Liver (tissue), 8 donors: ENCODE measurements at regions not wholly inside any gene's neighbourhood (a gene's known extent, or its start where the extent isn't known, plus 50 kb on each side); places are given as distances from the start of the nearest gene placed in this dataset.

Experiments
- DNase-seq: peaks from one replicate; pipeline ENCODE4 v3.0.0-alpha.2; 2017; ENCODE audit warnings: low spot score
- H3K27ac ChIP-seq, 2 donors: one replicate each; pipeline ENCODE4 v1.7.0; 2013; ENCODE audit warnings: inconsistent platforms in 2 of 2, low read length in 2 of 2, control low read depth in 1 of 2, low read depth in 1 of 2, mild to moderate bottlenecking in 1 of 2
- H3K27me3 ChIP-seq, 4 donors: one replicate each; pipeline versions ENCODE4 v1.6.1 to v1.7.0; 2013; ENCODE audit warnings: low read length in 3 of 4, inconsistent platforms in 1 of 4, mild to moderate bottlenecking in 1 of 4, moderate library complexity in 1 of 4; ENCODE audit not compliant: control insufficient read depth in 4 of 4, insufficient read depth in 4 of 4
- H3K36me3 ChIP-seq, 4 donors: one replicate each; pipeline versions ENCODE4 v1.6.1 to v1.7.0; 2013; ENCODE audit warnings: low read length in 3 of 4, mild to moderate bottlenecking in 3 of 4, low read depth in 1 of 4, moderate library complexity in 1 of 4; ENCODE audit not compliant: control insufficient read depth in 4 of 4, insufficient read depth in 3 of 4
- H3K4me1 ChIP-seq, 4 donors: one replicate each; pipeline versions ENCODE4 v1.6.1 to v1.7.0; 2013; ENCODE audit warnings: low read length in 3 of 4, mild to moderate bottlenecking in 3 of 4, moderate library complexity in 1 of 4; ENCODE audit not compliant: control insufficient read depth in 4 of 4, insufficient read depth in 4 of 4
- H3K4me3 ChIP-seq, 3 donors: one replicate each; pipeline versions ENCODE4 v1.6.1 to v1.7.0; 2013; ENCODE audit warnings: low read length in 3 of 3, control low read depth in 1 of 3, low read depth in 1 of 3, mild to moderate bottlenecking in 1 of 3
- H3K9ac ChIP-seq, 2 donors: one replicate each; pipeline ENCODE4 v1.7.0; 2013; ENCODE audit warnings: low read length in 2 of 2, mild to moderate bottlenecking in 2 of 2, moderate library complexity in 2 of 2, control low read depth in 1 of 2, low read depth in 1 of 2
- H3K9me3 ChIP-seq, 4 donors: one replicate each; pipeline versions ENCODE4 v1.6.1 to v1.7.0; 2013; ENCODE audit warnings: low read length in 3 of 4; ENCODE audit not compliant: control insufficient read depth in 4 of 4
- ATF3 ChIP-seq: IDR thresholded peaks from 2 replicates; pipeline ENCODE4 v1.6.1; 2016; ENCODE audit warnings: antibody characterized with exemption
- EGR1 ChIP-seq, 2 donors: IDR thresholded peaks; 2 replicates each; pipeline ENCODE4 v1.6.1; 2016 to 2018; ENCODE audit warnings: antibody characterized with exemption in 2 of 2, low read depth in 2 of 2
- FOXA1 ChIP-seq: IDR thresholded peaks from 2 replicates; pipeline ENCODE4 v1.6.1; 2016; ENCODE audit warnings: antibody characterized with exemption
- FOXA2 ChIP-seq: IDR thresholded peaks from 2 replicates; pipeline ENCODE4 v1.6.1; 2016; ENCODE audit warnings: antibody characterized with exemption
- GABPA ChIP-seq, 2 donors: IDR thresholded peaks in 1 of 2; conservative IDR thresholded peaks in 1 of 2; 2 replicates each; pipeline ENCODE4 v1.6.1; 2016; ENCODE audit warnings: antibody characterized with exemption in 2 of 2, mild to moderate bottlenecking in 1 of 2, moderate library complexity in 1 of 2
- JUND ChIP-seq, 2 donors: IDR thresholded peaks; 2 replicates each; pipeline ENCODE4 v1.6.1; 2016; ENCODE audit warnings: antibody characterized with exemption in 2 of 2
- MAX ChIP-seq: IDR thresholded peaks from 2 replicates; pipeline ENCODE4 v1.6.1; 2016; ENCODE audit warnings: antibody characterized with exemption
- NR2F2 ChIP-seq: IDR thresholded peaks from 2 replicates; pipeline ENCODE4 v1.6.1; 2016; ENCODE audit warnings: antibody characterized with exemption
- RAD21 ChIP-seq, 2 donors: IDR thresholded peaks; 2 replicates each; pipeline ENCODE4 v1.6.1; 2016; ENCODE audit warnings: antibody characterized with exemption in 2 of 2, mild to moderate bottlenecking in 2 of 2
- RXRA ChIP-seq, 2 donors: IDR thresholded peaks; 2 replicates each; pipeline ENCODE4 v1.6.1; 2017 to 2018; ENCODE audit warnings: antibody characterized with exemption in 2 of 2, mild to moderate bottlenecking in 1 of 2
- SP1 ChIP-seq: IDR thresholded peaks from 2 replicates; pipeline ENCODE4 v1.6.1; 2018; ENCODE audit warnings: antibody characterized with exemption, mild to moderate bottlenecking
- TAF1 ChIP-seq: conservative IDR thresholded peaks from 2 replicates; pipeline ENCODE4 v1.6.1; 2016; ENCODE audit warnings: antibody characterized with exemption, mild to moderate bottlenecking
- YY1 ChIP-seq: IDR thresholded peaks from 2 replicates; pipeline ENCODE4 v1.6.1; 2016; ENCODE audit warnings: antibody characterized with exemption, mild to moderate bottlenecking
- ZBTB33 ChIP-seq: IDR thresholded peaks from 2 replicates; pipeline ENCODE4 v1.6.1; 2016; ENCODE audit warnings: antibody characterized with exemption
- WGBS: extraction: QIAGEN DNeasy Blood & Tissue Kit; methylation state at CpG from one replicate; pipeline ENCODE4 v1.1.7; 2013; 5-methylcytosine and 5-hydroxymethylcytosine counted together
- TF ChIP-seq, protein P1 (sequence below): fragments of 150-350 bp; IDR thresholded peaks from 2 replicates; pipeline ENCODE4 v1.5.1; 2017; ENCODE audit warnings: improper control_type of control experiment, low read depth, low read length; ENCODE audit not compliant: missing input control
- TF ChIP-seq, protein P2 (sequence below): IDR thresholded peaks from 2 replicates; pipeline ENCODE4 v1.6.1; 2016; ENCODE audit warnings: antibody characterized with exemption, mild to moderate bottlenecking
- donor health status: healthy.
- donor health status: healthy.
- donor health status: healthy.
- donor health status: healthy.
- donor health status: healthy.

DNA sequence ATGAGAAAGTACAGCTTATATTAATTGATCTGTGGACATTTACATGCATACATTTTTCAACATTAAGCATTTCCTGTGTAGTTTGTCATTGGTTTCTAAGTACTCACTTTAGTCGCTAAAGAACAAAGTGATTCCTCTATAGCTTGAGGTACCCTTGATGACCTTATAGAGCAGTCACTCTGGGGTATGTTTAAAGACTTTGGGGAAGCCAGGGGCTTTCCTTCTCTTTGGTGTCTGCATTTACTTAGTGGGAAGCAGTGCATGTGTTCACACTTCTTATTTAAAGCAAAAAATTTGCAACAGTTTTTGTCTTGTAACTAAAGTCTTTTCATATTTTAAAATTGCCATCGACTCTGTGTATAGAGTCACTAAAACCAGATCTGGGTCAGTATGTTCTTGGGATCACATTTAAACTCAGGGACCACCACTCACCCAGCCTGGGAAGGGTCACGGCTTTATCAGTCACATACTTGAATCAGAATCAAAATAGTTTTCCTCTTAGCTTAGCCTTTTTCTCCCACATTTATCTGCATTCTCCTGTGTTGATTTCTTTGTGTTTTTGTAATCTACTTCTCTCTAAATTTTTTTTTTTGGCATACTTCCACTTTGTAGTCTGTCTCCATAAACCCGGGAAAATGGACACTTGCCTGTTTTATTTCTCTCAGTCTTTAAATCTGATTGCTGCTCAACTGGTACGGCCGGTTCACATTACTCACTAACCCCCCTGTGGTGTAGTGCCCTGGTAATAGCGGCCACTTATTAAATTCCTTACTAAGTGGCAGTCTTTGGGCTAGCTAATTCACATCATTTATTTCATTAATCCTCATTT is 143.9 kb upstream of the FBN2 start:
- TF ChIP-seq EGR1 (IDR thresholded peaks at IDR 0.05; ENCODE audit: low read depth in 2 of 2) = no peak
- TF ChIP-seq JUND (IDR thresholded peaks at IDR 0.05) = no peak
- TF ChIP-seq, protein P1, sequence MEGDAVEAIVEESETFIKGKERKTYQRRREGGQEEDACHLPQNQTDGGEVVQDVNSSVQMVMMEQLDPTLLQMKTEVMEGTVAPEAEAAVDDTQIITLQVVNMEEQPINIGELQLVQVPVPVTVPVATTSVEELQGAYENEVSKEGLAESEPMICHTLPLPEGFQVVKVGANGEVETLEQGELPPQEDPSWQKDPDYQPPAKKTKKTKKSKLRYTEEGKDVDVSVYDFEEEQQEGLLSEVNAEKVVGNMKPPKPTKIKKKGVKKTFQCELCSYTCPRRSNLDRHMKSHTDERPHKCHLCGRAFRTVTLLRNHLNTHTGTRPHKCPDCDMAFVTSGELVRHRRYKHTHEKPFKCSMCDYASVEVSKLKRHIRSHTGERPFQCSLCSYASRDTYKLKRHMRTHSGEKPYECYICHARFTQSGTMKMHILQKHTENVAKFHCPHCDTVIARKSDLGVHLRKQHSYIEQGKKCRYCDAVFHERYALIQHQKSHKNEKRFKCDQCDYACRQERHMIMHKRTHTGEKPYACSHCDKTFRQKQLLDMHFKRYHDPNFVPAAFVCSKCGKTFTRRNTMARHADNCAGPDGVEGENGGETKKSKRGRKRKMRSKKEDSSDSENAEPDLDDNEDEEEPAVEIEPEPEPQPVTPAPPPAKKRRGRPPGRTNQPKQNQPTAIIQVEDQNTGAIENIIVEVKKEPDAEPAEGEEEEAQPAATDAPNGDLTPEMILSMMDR = no peak
- no peak for TF ChIP-seq FOXA1
- TF ChIP-seq GABPA (IDR thresholded peaks at IDR 0.05 in 1 of 2, conservative IDR thresholded peaks at IDR 0.05 in 1 of 2) = no peak
- TF ChIP-seq YY1 = no peak
- TF ChIP-seq MAX = no peak
- 36% methylated on average over 7 of the region's 7 CpGs for WGBS
- no peak overlapping the region for H3K27ac ChIP-seq
- H3K36me3 ChIP-seq = no peaks in the 10 kb centered on the region
- H3K9ac ChIP-seq = no peak overlapping the region
- DNase-seq = no peak
- no peaks in the 10 kb centered on the region for H3K9me3 ChIP-seq
- no peaks in the 10 kb centered on the region for H3K4me1 ChIP-seq
- peaks cover 0 to 4% (median 0%) of the 10 kb centered on the region in 4 donors for H3K27me3 ChIP-seq
- H3K4me3 ChIP-seq = no peak overlapping the region

GRCh38 chr5:128682669-128683068 is 144.6 kb upstream of the FBN2 start:
- TF ChIP-seq JUND (IDR thresholded peaks at IDR 0.05) (no peak), ZBTB33 (no peak)
- Histone ChIP-seq H3K36me3 (no peaks in the 10 kb centered on the region), H3K27ac (no peak overlapping the region), H3K27me3 (peaks cover 0 to 4% (median 0%) of the 10 kb centered on the region in 4 donors), H3K4me3 (no peak overlapping the region), H3K4me1 (no peaks in the 10 kb centered on the region), H3K9ac (no peak overlapping the region), H3K9me3 (no peaks in the 10 kb centered on the region)
- DNase-seq = no peak
- 52% methylated on average over 2 of the region's 2 CpGs for WGBS

DNA sequence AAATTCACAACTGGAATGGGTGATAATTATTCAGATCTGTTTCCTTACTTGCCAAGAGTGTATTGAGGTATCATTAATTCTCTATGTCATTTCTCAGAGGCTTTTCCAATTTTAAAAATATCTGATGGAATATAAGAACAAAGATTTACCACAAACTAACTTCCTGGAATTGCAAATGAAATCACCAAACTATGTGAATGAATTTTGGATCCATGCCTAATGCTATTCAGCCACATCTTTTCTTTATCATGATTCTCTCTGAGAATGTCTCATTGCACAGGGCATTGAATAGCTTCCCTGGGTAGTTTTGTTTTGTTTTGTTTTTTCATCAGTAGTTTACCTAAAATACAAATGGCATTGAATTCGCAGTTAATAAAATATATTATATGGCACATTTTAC is 146.9 kb upstream of the FBN2 start:
- peaks cover 0 to 4% (median 0%) of the 10 kb centered on the region in 4 donors for H3K27me3 ChIP-seq
- no peak for DNase-seq
- 82% methylated on average over 1 of the region's 1 CpG for WGBS
- no peak overlapping the region for H3K9ac ChIP-seq
- no peak overlapping the region for H3K27ac ChIP-seq
- no peaks in the 10 kb centered on the region for H3K4me1 ChIP-seq
- no peak overlapping the region for H3K4me3 ChIP-seq
- no peaks in the 10 kb centered on the region for H3K9me3 ChIP-seq
- no peaks in the 10 kb centered on the region for H3K36me3 ChIP-seq
- TF ChIP-seq GABPA (IDR thresholded peaks at IDR 0.05 in 1 of 2, conservative IDR thresholded peaks at IDR 0.05 in 1 of 2) (no peak), ZBTB33 (no peak), ATF3 (no peak), TAF1 (no peak), JUND (IDR thresholded peaks at IDR 0.05) (no peak), SP1 (no peak), FOXA2 (no peak), YY1 (no peak), MAX (no peak), NR2F2 (no peak), RXRA (IDR thresholded peaks at IDR 0.05) (no peak), RAD21 (IDR thresholded peaks at IDR 0.05) (no peak), EGR1 (IDR thresholded peaks at IDR 0.05; ENCODE audit: low read depth in 2 of 2) (no peak)
- TF ChIP-seq, protein P2, sequence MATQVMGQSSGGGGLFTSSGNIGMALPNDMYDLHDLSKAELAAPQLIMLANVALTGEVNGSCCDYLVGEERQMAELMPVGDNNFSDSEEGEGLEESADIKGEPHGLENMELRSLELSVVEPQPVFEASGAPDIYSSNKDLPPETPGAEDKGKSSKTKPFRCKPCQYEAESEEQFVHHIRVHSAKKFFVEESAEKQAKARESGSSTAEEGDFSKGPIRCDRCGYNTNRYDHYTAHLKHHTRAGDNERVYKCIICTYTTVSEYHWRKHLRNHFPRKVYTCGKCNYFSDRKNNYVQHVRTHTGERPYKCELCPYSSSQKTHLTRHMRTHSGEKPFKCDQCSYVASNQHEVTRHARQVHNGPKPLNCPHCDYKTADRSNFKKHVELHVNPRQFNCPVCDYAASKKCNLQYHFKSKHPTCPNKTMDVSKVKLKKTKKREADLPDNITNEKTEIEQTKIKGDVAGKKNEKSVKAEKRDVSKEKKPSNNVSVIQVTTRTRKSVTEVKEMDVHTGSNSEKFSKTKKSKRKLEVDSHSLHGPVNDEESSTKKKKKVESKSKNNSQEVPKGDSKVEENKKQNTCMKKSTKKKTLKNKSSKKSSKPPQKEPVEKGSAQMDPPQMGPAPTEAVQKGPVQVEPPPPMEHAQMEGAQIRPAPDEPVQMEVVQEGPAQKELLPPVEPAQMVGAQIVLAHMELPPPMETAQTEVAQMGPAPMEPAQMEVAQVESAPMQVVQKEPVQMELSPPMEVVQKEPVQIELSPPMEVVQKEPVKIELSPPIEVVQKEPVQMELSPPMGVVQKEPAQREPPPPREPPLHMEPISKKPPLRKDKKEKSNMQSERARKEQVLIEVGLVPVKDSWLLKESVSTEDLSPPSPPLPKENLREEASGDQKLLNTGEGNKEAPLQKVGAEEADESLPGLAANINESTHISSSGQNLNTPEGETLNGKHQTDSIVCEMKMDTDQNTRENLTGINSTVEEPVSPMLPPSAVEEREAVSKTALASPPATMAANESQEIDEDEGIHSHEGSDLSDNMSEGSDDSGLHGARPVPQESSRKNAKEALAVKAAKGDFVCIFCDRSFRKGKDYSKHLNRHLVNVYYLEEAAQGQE = no peak
